Immature natural killer cell (primary cell): ENCODE measurements at regions not wholly inside any gene's neighbourhood (a gene's known extent, or its start where the extent isn't known, plus 50 kb on each side); places are given as distances from the start of the nearest gene placed in this dataset.

Source experiments
- DNase-seq, 3 donors: peaks; one replicate each; pipeline ENCODE4 v3.0.0; 2022; ENCODE audit warnings: mixed read lengths in 1 of 3
- H3K27ac Mint-ChIP-seq, 6 donors: one replicate each; pipeline ENCODE4 v1.8.0; 2020; ENCODE audit warnings: mixed read lengths in 6 of 6, mild to moderate bottlenecking in 5 of 6, inconsistent platforms in 4 of 6, moderate library complexity in 3 of 6
- H3K27me3 Mint-ChIP-seq, 3 donors: one replicate each; pipeline ENCODE4 v1.8.0; 2020 to 2021; ENCODE audit warnings: low read depth in 3 of 3, mild to moderate bottlenecking in 3 of 3, mixed read lengths in 3 of 3, moderate library complexity in 3 of 3, inconsistent platforms in 1 of 3
- H3K36me3 Mint-ChIP-seq, 3 donors: one replicate each; pipeline ENCODE4 v1.8.0; 2020; ENCODE audit warnings: mixed read lengths in 3 of 3, inconsistent platforms in 2 of 3, mild to moderate bottlenecking in 2 of 3
- H3K4me1 Mint-ChIP-seq, 2 donors: one replicate each; pipeline ENCODE4 v1.8.0; 2020; ENCODE audit warnings: inconsistent platforms in 2 of 2, mild to moderate bottlenecking in 2 of 2, mixed read lengths in 2 of 2, moderate library complexity in 1 of 2
- H3K4me3 Mint-ChIP-seq, 5 donors: one replicate each; pipeline ENCODE4 v1.8.0; 2020; ENCODE audit warnings: mild to moderate bottlenecking in 5 of 5, mixed read lengths in 5 of 5, inconsistent platforms in 3 of 5, moderate library complexity in 3 of 5
- H3K9me3 Mint-ChIP-seq, 6 donors: one replicate each; pipeline ENCODE4 v1.8.0; 2020; ENCODE audit warnings: mild to moderate bottlenecking in 6 of 6, mixed read lengths in 6 of 6, inconsistent platforms in 4 of 6, moderate library complexity in 3 of 6

GRCh38 chr1:21362096-21362495 lies 71.8 kb upstream of the ECE1 start:
- H3K27ac Mint-ChIP-seq, result no peak overlapping the region
- no peak for DNase-seq
- H3K27me3 Mint-ChIP-seq, result peaks cover 0 to 6% (median 0%) of the 10 kb centered on the region in 3 donors
- no peaks in the 10 kb centered on the region for H3K9me3 Mint-ChIP-seq
- H3K4me3 Mint-ChIP-seq, result no peak overlapping the region
- H3K36me3 Mint-ChIP-seq, result no peaks in the 10 kb centered on the region
- H3K4me1 Mint-ChIP-seq, result no peaks in the 10 kb centered on the region

GRCh38 chr1:21361506-21361905 lies 71.2 kb upstream of the ECE1 start:
- H3K4me1 Mint-ChIP-seq, result no peaks in the 10 kb centered on the region
- no peaks in the 10 kb centered on the region for H3K36me3 Mint-ChIP-seq
- no peak overlapping the region for H3K4me3 Mint-ChIP-seq
- H3K27ac Mint-ChIP-seq, result no peak overlapping the region
- peaks cover 0 to 6% (median 0%) of the 10 kb centered on the region in 3 donors for H3K27me3 Mint-ChIP-seq
- no peaks in the 10 kb centered on the region for H3K9me3 Mint-ChIP-seq
- DNase-seq, result no peak

GRCh38 chr1:21357161-21357560 lies 66.9 kb upstream of the ECE1 start:
- Mint-ChIP-seq H3K36me3 (no peaks in the 10 kb centered on the region), H3K4me1 (no peaks in the 10 kb centered on the region), H3K4me3 (no peak overlapping the region), H3K27ac (no peak overlapping the region), H3K27me3 (peaks cover 0 to 8% (median 0%) of the 10 kb centered on the region in 3 donors), H3K9me3 (no peaks in the 10 kb centered on the region)
- no peak for DNase-seq

GRCh38 chr1:21355956-21356355 lies 65.7 kb upstream of the ECE1 start:
- Mint-ChIP-seq H3K36me3 (no peaks in the 10 kb centered on the region), H3K4me1 (no peaks in the 10 kb centered on the region), H3K4me3 (no peak overlapping the region), H3K9me3 (no peaks in the 10 kb centered on the region), H3K27me3 (peaks cover 0 to 5% (median 0%) of the 10 kb centered on the region in 3 donors), H3K27ac (peak overlapping the region in 1 of 6 donors; percentile 26)
- no peak for DNase-seq

GRCh38 chr1:21352586-21352985 lies 62.3 kb upstream of the ECE1 start:
- Mint-ChIP-seq H3K27me3 (peaks cover 0 to 5% (median 3%) of the 10 kb centered on the region in 3 donors), H3K36me3 (no peaks in the 10 kb centered on the region), H3K9me3 (no peaks in the 10 kb centered on the region), H3K27ac (no peak overlapping the region), H3K4me1 (no peaks in the 10 kb centered on the region), H3K4me3 (no peak overlapping the region)
- no peak for DNase-seq

- peaks cover 0 to 5% (median 3%) of the 10 kb centered on the region in 3 donors for H3K27me3 Mint-ChIP-seq
- no peaks in the 10 kb centered on the region for H3K36me3 Mint-ChIP-seq
- H3K4me1 Mint-ChIP-seq, result no peaks in the 10 kb centered on the region
- no peak overlapping the region for H3K4me3 Mint-ChIP-seq
- DNase-seq, result no peak
- no peaks in the 10 kb centered on the region for H3K9me3 Mint-ChIP-seq
- peak overlapping the region in 1 of 6 donors; percentile 24 for H3K27ac Mint-ChIP-seq
Measured at GRCh38 chr1:21351901-21352300, 61.6 kb upstream of the ECE1 start.

GRCh38 chr1:21350202-21350885 lies 60.1 kb upstream of the ECE1 start:
- H3K27me3 Mint-ChIP-seq, result peaks cover 0 to 5% (median 3%) of the 10 kb centered on the region in 3 donors
- no peak overlapping the region for H3K27ac Mint-ChIP-seq
- no peak overlapping the region for H3K4me3 Mint-ChIP-seq
- no peaks in the 10 kb centered on the region for H3K9me3 Mint-ChIP-seq
- H3K36me3 Mint-ChIP-seq, result no peaks in the 10 kb centered on the region
- H3K4me1 Mint-ChIP-seq, result no peaks in the 10 kb centered on the region
- DNase-seq, result no peak

GRCh38 chr1:21349693-21350092 lies 59.4 kb upstream of the ECE1 start:
- Mint-ChIP-seq H3K4me3 (no peak overlapping the region), H3K4me1 (peaks cover 0 to under 1% of the 10 kb centered on the region in 2 donors), H3K27me3 (peaks cover 0 to 7% (median 3%) of the 10 kb centered on the region in 3 donors), H3K9me3 (no peaks in the 10 kb centered on the region), H3K27ac (no peak overlapping the region), H3K36me3 (no peaks in the 10 kb centered on the region)
- no peak for DNase-seq

GRCh38 chr1:21347072-21347581 lies 56.9 kb upstream of the ECE1 start:
- H3K27ac Mint-ChIP-seq, result no peak overlapping the region
- peaks cover 0 to 12% (median 3%) of the 10 kb centered on the region in 3 donors for H3K27me3 Mint-ChIP-seq
- H3K9me3 Mint-ChIP-seq, result no peaks in the 10 kb centered on the region
- H3K36me3 Mint-ChIP-seq, result no peaks in the 10 kb centered on the region
- peaks cover 25 to 26% of the 10 kb centered on the region in 2 donors for H3K4me1 Mint-ChIP-seq
- no peak for DNase-seq
- no peak overlapping the region for H3K4me3 Mint-ChIP-seq

GRCh38 chr1:21346365-21347071 lies 56.3 kb upstream of the ECE1 start:
- H3K36me3 Mint-ChIP-seq, result no peaks in the 10 kb centered on the region

GRCh38 chr1:21344750-21345443 lies 54.6 kb upstream of the ECE1 start:
- Mint-ChIP-seq H3K27ac (peak overlapping the region; percentile 12 to 86 (median 72)), H3K36me3 (no peaks in the 10 kb centered on the region), H3K27me3 (peaks cover under 1 to 13% (median 2%) of the 10 kb centered on the region in 3 donors), H3K4me1 (peaks cover 38 to 40% of the 10 kb centered on the region in 2 donors), H3K9me3 (no peaks in the 10 kb centered on the region), H3K4me3 (peak overlapping the region; percentile 75 to 88 (median 85))
- DNase-seq, result no peak

More at GRCh38 chr1:21346365-21347071, 56.3 kb upstream of the ECE1 start:
- peaks cover 31 to 32% of the 10 kb centered on the region in 2 donors for H3K4me1 Mint-ChIP-seq
- H3K27ac Mint-ChIP-seq, result no peak overlapping the region
- no peak overlapping the region for H3K4me3 Mint-ChIP-seq
- peaks cover 2 to 12% (median 3%) of the 10 kb centered on the region in 3 donors for H3K27me3 Mint-ChIP-seq
- no peak for DNase-seq
- H3K9me3 Mint-ChIP-seq, result no peaks in the 10 kb centered on the region

GRCh38 chr1:21344098-21344749 lies 54.0 kb upstream of the ECE1 start:
- DNase-seq, result no peak
- H3K27ac Mint-ChIP-seq, result peak overlapping the region; percentile 35 to 86 (median 80)
- H3K4me1 Mint-ChIP-seq, result peaks cover 44 to 45% of the 10 kb centered on the region in 2 donors
- H3K36me3 Mint-ChIP-seq, result no peaks in the 10 kb centered on the region
- H3K9me3 Mint-ChIP-seq, result no peaks in the 10 kb centered on the region
- peaks cover 0 to 13% (median 2%) of the 10 kb centered on the region in 3 donors for H3K27me3 Mint-ChIP-seq
- H3K4me3 Mint-ChIP-seq, result peak overlapping the region; percentile 75 to 88 (median 85)
